NCI-H1105 treated with DMSO at 0.1 percent for 48 hours (cell line): ENCODE measurements at regions not wholly inside any gene's neighbourhood (a gene's known extent, or its start where the extent isn't known, plus 50 kb on each side); places are given as distances from the start of the nearest gene placed in this dataset.
"Not testable (repeated sequence)": the region's sequence is repeated elsewhere in the genome, so short reads cannot be mapped to it uniquely, and the experiment has no call there.

Experiments
- DNase-seq: peaks from one replicate; lab custom pipeline; 2025; lab: John Stamatoyannopoulos, UW

DNA sequence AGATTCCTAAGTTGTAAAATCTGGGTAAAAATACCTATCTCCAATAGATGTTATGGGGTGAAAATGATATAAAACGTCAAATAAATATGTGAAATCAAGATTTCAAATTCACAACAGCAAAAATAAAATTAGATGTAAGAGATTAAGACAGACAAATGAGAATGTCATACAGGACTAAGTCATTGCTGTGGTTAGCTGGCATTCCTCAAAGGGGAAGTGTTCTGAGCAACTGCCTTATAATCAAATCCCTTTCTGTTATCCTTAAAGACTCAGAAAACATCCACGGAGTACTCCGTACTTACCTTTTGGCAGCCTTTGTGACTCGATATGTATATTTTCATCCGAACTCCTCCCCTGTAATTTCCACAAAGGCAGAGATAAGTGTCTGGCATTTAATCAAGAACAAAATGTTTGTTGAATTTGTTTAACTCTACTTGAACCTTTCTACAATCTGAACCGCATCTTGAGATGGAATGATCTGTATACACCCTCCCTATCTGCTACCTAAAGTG lies 559.6 kb downstream of the GATA3 start:
- DNase-seq: no peak

DNA sequence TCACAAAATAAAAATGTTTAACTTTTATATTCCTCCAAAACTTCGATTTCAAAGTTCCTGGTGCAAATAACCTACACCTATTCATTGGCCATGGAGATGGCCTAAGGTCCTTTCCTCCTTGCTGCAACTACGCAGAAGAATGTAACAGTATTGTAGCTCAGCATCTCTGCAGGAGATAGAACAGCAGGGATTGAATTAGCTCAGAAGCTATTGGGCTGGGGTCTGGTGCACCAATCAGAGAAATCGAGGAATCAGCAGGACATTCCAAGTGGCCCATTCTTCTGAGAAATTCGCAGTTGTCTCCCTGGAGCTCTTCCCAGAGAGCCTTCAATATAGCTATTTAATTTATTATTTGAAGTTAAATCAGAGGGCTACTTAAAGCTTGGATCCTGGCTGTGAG lies 560.6 kb downstream of the GATA3 start:
- DNase-seq: no peak

DNA sequence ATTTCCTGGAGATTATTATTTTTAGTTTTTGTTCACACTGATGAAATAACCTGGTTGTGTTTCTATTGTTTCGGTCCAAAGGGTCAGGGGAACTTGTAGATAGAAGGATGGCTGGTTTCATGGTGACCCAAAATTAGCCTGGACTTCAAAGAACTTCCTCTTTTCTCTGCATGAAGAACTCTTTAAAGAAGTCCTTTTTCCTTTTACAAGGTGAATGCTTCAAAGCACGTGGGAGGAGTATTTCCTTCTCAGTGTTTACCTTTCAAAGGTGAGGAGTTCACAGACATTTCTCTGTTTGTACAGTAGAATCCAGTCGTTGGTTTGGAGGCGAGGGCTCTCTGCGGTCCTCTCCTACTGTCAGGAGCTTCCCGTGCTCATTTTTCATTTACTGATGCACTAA lies 561.7 kb downstream of the GATA3 start:
- DNase-seq: no peak

DNA sequence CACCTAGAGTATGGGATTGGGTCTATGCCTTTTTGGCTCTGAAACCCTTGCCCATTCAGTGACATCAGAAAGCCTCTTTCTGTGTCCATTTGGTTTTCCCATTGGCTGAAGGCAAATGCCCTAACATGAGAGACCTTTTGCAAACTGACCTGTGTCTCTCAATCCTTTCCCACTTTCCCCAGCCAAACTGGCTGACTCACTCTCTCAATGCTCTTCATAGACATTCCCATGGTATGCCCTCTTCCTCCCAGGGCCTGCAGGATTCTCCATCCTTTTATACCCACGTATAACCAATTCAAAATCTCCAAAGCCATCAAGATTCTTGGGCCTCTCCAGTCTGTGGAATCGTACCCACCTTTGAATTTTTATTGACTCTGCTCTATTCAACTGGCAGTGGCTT lies 563.3 kb downstream of the GATA3 start:
- no peak for DNase-seq

DNA sequence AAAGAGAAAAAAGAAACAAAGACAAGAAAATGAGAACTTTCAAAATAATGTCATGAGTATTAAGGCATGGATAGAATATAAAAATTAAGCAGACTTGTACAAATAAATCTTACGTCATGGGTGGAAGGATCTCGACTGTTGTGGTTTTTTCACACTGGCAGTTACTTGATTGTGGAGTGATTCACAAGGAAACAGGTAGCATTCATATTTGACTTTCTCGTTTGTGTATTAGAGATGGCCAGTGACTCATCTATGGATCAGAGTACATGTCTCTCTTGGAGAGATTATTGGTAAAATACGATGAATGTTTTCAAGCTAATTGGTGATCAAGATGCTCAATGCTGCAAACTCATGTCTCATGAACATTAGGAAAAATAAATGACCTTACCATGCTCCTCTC lies 564.3 kb downstream of the GATA3 start:
- DNase-seq: no peak

DNA sequence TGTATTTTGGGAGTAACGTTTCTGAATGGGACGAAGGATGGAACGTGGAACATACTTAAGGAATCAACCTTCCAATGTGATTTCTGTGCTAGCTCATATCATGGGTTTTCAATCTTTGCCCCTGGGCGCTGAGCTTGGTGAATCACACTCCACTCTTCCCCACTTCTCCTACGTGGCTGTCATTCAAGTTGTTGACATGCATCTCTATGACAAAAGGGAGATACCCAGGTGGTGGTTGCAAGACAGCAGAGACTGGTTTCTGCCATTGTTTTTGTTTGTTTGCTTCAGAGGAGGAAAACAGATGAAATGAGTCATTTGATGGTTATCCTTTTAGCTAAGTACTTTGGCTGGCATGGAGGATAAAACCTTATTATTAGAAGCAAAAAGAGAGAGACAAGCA lies 573.9 kb downstream of the GATA3 start:
- DNase-seq: no peak

DNA sequence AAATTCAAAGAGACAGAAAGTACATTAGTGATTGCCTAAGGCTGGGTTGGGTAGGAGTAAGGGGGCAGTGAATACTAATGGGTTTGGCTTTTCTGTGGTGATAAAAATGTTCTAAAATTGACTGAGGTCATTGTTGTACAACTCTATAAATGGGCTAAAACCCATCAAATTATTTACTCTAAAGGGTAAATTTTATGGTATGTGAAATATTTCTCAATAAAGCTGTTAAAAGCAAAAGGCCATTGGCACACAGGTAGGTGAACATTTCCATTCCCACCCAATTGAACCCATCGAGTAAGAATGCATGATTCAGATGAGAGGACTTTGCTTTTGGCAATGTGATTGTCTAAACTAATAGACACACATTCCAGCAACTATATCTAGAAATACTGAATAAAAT lies 579.4 kb downstream of the GATA3 start:
- DNase-seq: no peak

DNA sequence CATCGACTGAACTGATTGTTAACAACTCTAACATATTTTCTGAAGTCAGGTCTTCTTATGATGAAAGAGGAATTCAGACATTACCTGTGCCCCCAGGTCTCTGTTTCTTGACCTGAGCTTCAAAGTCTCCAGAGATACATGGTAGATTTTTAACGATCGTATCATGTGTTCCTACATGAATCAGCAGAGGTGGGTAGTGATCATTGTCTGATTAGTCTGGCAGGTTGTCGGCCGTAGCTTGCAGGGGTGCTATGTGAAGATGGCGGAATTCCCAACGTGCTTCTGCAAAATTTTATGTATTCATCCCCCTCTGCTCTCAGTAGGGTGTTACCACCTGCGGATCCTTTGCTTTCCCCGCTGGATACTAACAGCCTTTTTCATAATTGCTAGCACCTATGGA lies 581.9 kb downstream of the GATA3 start:
- no peak for DNase-seq

DNA sequence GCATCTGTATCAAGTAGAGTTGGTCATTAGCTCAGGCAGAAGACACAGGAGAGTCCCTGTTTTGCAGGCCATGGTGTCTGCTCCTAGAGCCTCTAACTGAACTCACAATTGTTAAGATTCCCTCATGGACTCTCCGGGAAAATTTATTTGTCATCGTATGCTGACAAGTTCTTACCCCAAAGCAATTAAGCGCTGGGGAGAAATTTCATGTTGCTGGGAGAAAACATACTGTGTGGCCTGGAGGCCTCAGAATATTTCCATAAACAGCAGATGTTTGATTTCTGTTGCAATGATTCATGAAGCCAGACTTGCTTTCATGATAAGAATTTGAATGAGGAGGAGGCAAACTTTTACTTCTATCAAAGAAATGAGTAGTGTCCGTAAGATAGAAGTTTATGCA lies 583.2 kb downstream of the GATA3 start:
- DNase-seq: no peak

DNA sequence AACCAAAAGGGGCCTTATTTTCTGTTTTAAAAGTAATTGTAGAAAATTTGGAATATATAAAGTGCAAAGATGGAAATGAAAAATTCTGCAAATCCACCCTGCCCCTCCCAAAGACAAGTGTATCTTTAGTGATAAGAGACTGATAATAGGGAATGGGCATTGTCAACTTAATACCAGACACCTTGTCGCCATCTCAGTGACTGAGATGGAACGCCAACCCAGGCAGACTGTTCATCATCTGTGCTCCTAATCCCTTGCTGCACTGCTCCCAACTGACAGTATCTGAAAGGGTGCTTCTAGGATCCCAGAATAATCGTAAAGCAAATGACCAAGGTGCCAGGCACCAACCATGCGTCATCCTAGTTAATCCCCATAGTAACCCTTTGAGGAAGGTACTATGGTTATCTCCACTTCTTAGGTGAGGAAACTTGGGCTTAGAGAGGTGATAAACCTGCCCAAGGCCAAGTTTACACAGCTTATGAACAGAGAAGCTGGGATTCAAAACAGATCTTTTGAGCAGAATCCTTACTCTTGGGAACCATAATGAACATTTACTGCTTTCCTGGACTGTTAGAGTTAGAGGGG lies 583.7 kb downstream of the GATA3 start:
- no peak for DNase-seq

DNA sequence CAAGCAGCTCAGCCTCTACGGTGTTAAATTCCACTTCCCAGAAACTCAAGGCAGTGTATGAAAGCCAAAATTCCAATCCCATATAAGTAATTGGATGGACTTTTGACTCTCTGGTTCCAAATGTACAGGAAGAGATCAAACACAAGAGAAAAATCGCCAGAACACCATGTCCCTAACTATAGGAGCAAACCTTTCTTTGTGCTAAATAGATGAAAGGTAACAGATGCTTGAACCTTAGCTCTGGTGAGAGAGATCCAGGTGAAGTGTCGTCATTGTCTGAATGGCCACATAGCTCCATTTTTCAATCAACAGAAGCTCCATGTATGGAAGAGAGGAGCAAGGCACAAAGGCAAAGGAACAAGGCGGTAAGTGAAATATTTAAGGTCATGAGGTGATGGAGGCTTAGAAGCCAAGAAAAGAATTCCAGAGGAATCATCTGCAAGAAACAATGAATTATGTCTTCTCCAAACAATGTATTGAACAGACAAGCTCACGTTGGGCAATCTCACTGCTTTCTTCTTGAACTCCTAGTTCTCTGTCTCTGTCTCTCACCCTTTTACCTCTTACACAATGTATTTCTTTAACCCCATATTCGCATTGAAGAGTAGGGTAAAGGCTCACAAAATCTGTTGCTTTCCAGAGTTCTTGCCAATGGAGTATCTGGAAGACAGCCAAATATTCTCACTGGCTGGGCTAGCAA lies 585.1 kb downstream of the GATA3 start:
- DNase-seq: peak; percentile 27

DNA sequence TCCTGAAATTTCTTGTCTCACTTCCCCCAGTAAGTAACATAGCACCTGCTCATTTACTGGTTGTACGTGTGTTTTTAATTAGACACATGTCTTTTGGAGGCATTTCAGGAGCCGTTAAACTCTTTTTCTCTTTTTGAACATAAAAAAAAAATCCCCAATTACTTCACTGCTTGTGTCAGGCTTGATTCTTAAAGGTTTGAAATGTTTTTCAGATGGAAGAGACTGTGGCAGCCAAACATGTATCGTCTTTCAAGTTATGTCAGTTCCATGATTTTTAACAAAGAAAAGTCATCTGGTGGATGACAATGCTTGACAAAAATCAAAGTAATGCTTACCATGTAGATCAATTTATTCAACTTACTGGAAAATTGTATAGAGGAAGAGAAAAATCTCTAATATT lies 585.8 kb downstream of the GATA3 start:
- no peak for DNase-seq

DNA sequence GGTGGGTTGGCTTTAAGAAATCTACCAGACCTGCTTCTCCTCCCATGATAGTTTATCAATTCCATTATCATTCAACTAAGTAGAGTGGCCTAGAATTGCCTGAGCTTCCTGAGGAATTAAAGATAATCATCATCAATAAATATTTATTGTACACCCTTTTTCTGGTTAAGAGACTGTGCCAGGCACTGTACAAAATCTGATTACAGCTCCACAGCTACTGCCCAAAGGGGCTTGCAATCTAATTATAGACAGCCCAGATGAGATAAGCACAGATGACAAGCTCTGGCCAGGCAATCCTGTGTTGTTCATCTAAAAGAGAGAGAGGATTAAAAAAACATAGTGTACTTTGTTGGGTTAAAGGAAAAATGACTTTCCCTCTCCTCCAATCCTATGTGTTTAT lies 586.4 kb downstream of the GATA3 start:
- no peak for DNase-seq

DNA sequence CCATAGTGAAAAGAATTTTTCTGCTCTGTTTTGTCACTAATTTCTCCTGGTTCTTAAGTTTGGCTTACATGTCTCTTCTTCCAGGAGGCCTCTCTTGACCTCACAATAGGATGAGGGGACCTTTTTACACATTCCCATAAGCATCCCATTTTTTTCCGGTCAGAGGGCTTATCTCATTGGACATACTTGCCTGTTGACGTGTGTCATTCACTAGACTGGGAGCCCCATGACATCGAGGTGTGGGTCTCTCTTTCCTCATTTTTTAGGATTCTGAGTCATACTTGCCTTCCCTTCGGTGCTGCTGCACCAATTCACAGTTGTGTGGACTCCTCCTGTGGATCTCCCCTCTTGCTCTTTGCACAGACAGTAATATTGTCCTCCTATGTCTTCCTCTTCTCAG lies 601.8 kb downstream of the GATA3 start:
- no peak for DNase-seq

DNA sequence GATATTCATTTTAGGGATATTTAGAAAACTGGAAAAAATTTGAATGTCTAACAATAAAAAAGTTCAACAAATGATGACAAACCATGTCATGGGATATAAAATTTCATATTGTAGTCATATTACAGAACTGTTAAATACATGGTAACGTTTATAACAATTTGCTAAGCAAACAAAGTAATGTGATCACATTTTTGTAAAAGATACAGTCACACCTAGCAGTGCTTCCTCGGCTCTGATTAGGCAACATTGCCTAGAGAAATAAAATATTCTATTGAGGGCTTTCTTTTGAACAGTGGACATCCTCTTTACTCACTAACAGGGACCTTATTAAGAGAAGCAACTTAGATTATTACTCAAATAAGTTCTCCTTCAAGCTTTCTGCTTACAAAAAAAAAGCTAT lies 605.5 kb downstream of the GATA3 start:
- DNase-seq: no peak

DNA sequence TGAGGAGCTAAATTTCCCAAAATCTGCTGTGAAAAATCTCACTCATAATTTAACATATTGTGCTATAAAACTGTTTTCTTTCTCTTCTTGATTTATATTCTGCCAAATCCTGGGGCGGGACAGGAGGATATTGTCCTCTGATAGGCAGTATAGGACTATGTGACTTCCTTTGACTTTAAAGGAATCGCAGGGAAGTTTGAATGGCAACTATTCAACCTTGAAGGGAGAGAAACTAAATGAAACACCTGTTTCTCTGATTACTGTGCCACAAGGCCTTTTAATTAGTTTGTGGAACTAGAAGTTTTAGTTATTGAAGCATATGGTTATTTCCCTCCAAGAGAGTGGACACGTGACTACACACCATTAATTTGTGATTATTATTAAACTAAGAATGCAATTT lies 607.4 kb downstream of the GATA3 start:
- DNase-seq: no peak

DNA sequence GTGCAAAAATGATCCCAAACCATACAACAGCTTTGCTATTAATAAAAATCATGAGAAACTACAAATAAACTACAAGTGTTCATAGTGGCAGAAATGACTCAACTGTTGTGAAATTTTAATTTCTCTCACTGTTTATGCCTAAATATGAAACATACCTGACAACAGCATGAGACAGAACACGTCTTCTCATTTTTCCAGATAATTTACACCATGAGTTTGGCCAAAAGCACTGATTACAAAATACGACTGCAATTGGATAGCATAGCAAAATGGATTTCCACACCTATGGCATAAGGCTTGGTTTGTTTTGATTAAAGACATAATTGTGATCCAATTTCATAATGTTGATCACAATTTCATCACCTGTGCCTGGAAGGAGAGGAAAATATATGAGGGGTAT lies 608.6 kb downstream of the GATA3 start:
- no peak for DNase-seq

DNA sequence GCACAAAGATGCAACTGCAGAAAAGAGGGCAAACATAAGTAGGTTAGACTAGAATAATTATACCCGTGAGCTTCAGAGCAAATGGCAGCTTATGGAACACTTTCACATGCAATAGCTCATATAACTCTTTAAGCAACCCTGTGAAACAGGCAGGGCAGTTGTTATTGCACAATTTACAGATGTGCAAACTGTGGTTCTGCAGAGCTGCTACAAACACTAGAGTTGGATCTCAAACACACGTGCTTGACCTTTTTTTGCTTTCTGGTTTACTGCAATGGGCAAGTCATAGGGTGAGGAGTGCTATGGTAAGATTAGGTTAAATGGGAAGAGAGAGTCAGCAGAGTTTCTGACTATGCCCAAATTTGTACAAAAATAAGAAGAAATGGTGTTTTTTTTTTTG lies 610.8 kb downstream of the GATA3 start:
- DNase-seq: no peak

DNA sequence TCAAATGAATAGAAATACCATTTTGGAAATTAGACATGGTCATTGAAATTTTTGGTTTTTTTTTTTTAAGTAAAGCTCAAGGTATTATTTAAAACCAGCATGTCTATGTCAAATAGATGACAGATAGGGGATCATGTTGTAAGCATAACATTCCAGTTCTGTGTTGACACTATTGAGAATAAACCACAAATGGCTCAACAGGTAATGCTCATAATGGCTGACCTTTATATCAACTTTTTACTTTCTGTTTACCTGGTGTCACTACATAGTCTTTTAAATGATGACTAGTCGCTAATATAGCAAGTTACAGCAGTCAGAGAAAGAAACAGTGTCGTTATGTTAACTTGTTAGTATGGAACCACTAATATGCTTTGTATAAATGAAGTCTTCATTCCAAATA lies 616.0 kb downstream of the GATA3 start:
- no peak for DNase-seq

DNA sequence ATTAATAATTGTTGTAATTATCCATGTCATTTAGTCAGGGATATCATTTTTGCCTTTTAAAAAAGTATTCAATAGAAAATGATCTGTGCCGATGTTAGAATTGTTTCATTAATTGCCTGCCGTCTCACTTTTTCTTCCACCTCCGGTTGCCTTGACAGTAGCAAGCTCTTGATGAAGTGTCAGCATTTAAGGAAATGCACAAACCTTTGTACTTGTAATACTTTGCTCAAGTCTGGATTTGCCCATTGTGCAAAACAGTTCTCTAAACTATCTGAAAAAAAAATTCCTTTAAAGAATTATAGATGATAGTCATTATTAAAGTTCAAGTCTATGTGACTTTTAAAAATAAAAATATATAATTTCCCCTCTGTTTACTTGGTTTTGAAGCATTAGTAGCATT lies 619.7 kb downstream of the GATA3 start:
- no peak for DNase-seq

DNA sequence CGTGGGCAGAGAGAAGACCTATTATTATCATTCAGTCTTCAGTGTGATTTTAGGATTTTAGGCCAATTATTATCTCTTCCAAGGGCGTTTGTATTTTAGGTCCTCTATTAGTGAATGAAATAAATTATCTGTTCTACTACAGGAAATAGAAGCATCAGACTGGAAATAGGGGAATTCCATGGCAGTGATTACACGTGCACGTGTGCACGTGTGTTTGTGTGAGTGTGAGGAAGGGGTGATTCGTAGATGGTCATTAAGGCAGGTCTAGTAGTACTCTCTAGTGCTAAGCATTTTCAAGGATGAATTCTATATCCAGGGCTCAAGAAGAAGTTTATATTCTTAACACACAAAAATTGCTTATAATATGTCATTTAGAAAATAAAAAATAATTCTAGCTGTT lies 623.2 kb downstream of the GATA3 start:
- no peak for DNase-seq

DNA sequence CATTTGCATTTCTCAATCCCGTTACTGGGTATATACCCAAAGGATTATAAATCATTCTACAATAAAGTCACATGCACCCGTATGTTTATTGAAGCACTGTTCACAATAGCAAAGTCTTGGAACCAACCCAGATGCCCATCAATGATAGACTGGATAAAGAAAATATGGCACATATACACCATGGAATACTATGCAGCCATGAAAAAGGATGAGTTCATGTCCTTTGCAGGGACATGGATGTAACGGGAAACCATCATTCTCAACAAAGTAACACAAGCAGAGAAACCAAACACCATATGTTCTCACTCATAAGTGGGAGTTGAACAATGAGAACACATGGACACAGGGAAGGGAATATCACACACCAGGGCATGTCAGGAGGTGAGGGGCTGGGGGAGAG lies 630.4 kb downstream of the GATA3 start:
- not testable (repeated sequence) for DNase-seq

DNA sequence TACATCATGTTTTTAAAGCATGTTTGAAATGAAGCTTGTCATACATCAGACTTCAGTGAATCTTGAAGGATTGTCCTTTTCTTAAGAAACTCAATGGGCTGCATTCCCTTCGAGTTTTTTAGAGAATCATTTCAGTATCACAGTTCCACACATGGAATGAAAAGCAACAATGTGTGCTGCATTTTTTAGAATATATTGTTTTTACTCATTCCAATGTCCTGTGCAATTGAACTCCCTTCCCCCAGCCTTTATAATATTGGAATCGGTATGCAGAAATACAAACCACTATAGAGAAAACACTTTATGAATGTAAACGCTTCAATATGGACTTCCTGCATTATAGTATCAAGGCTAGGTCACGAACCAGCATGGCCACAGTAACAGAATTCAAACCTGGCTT lies 634.4 kb downstream of the GATA3 start:
- no peak for DNase-seq

DNA sequence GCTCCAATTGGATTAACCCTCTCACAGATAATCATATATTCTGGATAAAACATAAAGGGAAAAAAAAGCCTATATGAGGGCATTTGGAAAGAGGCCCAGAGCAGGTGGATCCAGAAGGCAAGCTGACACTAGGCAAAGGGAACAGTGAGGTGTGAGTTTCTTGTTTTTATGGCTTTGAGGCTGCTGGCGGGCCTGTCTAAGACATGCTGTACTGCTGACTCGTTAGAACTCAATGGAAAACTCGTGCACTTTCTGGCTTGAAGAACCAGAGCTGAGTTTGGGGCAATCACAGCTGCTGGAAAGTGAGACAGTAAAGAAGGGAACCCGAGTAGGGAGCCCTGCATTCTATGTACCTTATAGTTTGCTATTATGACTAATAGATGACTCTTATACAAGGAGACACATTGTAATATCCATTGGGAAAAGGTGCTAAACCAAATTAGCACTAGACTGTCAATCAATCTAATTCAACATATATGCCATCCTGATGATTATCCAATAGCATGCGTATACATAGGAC lies 637.1 kb downstream of the GATA3 start:
- DNase-seq: peak; percentile 26
